ENCODE measurements at regions not wholly inside any gene's neighbourhood (a gene's known extent, or its start where the extent isn't known, plus 50 kb on each side); places are given as distances from the start of the nearest gene placed in this dataset.
"Not testable (repeated sequence)": the region's sequence is repeated elsewhere in the genome, so short reads cannot be mapped to it uniquely, and the experiment has no call there.

DNA sequence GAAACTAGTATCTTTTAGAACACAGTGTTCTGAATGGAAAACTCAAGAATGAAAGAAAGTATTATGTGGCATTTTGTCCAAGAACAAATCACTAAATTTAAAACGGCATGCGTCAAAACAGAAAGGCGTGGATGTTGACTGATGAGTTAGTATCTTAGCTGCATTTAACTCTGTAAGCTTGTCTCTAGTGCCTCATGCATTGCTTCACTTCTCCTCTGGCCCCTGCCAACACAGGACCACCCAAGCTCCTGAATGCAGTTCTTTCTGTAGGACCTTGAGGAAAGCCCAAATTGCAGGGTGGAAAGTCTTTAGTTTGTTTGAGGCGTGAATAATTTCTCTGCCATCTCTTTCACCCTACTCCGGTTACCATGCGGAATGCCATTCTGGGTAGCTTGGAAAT is 632.2 kb downstream of the COL12A1 start:
- DNase-seq (no peak), ATAC-seq (ENCODE audit: low FRiP score) (no peak)
- H3K4me1 ChIP-seq (ENCODE audit: control insufficient read depth in 1 of 2, insufficient read depth in 2 of 2, low read length in 2 of 2), result peaks cover 0 to 2% of the 10 kb centered on the region in 2 donors
- 75 to 76% methylated on average over 6 of the region's 6 CpGs for WGBS, 2 donors
- H3K36me3 ChIP-seq (ENCODE audit: control insufficient read depth in 1 of 2, insufficient read depth in 2 of 2, low read length in 1 of 2), result no peaks in the 10 kb centered on the region
- H3K27ac ChIP-seq (ENCODE audit: low read depth in 1 of 2, low read length in 2 of 2), result no peak overlapping the region
- H3K4me3 ChIP-seq (ENCODE audit: low read length in 2 of 2), result no peak overlapping the region
- no peaks in the 10 kb centered on the region for H3K27me3 ChIP-seq (ENCODE audit: control insufficient read depth in 1 of 2, insufficient read depth in 2 of 2, low read length in 1 of 2)
- no peaks in the 10 kb centered on the region for H3K9me3 ChIP-seq (ENCODE audit: control insufficient read depth, low read length)
- intact Hi-C loops (cut with DNase I), result no loop called here

DNA sequence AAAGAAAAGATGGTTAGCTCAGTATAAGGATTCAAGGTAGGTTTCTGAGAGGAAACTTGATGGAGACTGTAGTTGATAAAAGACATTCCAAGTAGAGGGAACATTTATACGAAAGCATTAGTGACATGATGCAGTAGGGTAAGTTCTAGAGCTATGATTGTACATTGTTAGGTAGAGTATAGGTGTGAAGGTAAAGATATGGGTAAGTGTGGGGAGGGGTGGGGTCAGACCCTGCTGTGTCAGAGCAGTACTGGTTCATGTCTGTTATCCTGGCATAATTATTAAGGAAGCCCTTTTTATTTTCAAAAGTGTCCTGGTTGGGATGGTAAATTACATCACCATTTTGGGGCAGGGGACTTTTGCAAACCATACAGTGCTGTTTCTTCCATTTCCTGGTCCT is 635.8 kb downstream of the COL12A1 start:
- no peak for ATAC-seq (ENCODE audit: low FRiP score)
- WGBS, 2 donors, result 75 to 81% methylated on average over 1 of the region's 1 CpG
- Histone ChIP-seq H3K36me3 (ENCODE audit: control insufficient read depth in 1 of 2, insufficient read depth in 2 of 2, low read length in 1 of 2) (no peaks in the 10 kb centered on the region), H3K27ac (ENCODE audit: low read depth in 1 of 2, low read length in 2 of 2) (no peak overlapping the region), H3K4me1 (ENCODE audit: control insufficient read depth in 1 of 2, insufficient read depth in 2 of 2, low read length in 2 of 2) (peaks cover 0 to 2% of the 10 kb centered on the region in 2 donors), H3K4me3 (ENCODE audit: low read length in 2 of 2) (no peak overlapping the region), H3K9me3 (ENCODE audit: control insufficient read depth, low read length) (no peaks in the 10 kb centered on the region), H3K27me3 (ENCODE audit: control insufficient read depth in 1 of 2, insufficient read depth in 2 of 2, low read length in 1 of 2) (no peaks in the 10 kb centered on the region)
- no peak for DNase-seq
- intact Hi-C loops (cut with DNase I), result no loop called here

DNA sequence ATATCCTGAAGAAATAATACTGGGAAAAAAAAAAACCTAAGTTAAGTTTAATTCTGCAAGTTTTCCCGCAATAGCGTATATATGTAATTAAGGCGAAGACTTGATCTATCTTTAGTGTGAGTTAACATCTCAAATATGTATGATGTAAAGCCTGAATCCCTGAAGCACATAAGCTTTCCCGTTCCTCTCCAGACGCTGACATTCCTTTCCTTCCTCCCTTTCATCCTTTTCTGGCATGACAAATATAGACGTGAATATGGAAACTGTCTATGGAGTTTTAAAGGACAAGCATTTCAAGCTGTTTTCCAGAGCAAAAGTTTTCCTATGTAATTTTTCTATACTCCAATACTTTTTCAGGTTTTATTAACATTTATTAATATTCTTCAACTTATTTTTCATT is 637.0 kb downstream of the COL12A1 start:
- H3K9me3 ChIP-seq (ENCODE audit: control insufficient read depth, low read length), result no peaks in the 10 kb centered on the region
- no peak for DNase-seq
- intact Hi-C loops (cut with DNase I), result no loop called here
- 16 to 22% methylated on average over 6 of the region's 6 CpGs for WGBS, 2 donors
- H3K27me3 ChIP-seq (ENCODE audit: control insufficient read depth in 1 of 2, insufficient read depth in 2 of 2, low read length in 1 of 2), result no peaks in the 10 kb centered on the region
- H3K4me3 ChIP-seq (ENCODE audit: low read length in 2 of 2), result no peak overlapping the region
- H3K4me1 ChIP-seq (ENCODE audit: control insufficient read depth in 1 of 2, insufficient read depth in 2 of 2, low read length in 2 of 2), result peaks cover 0 to 2% of the 10 kb centered on the region in 2 donors
- H3K36me3 ChIP-seq (ENCODE audit: control insufficient read depth in 1 of 2, insufficient read depth in 2 of 2, low read length in 1 of 2), result no peaks in the 10 kb centered on the region
- no peak for ATAC-seq (ENCODE audit: low FRiP score)
- H3K27ac ChIP-seq (ENCODE audit: low read depth in 1 of 2, low read length in 2 of 2), result no peak overlapping the region

DNA sequence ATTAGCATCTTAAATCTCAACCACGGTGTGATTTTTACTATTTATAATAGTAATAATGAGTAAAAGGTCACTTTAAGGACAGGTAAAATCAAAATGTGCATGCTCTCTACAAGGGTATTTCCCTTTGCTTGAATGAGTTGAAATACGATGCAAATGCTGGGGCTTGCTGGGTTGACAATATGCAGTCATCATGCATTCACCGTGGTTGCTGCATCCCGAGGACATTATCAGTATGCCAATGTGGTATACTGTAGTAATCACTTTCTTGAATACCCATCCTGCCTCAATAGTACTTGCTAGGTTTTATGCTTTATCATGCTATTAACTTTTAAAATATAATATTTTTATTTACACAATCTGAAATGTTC is 637.9 kb downstream of the COL12A1 start:
- H3K9me3 ChIP-seq (ENCODE audit: control insufficient read depth, low read length); H3K27ac ChIP-seq (ENCODE audit: low read depth in 1 of 2, low read length in 2 of 2); H3K36me3 ChIP-seq (ENCODE audit: control insufficient read depth in 1 of 2, insufficient read depth in 2 of 2, low read length in 1 of 2); intact Hi-C loops (cut with DNase I); ATAC-seq (ENCODE audit: low FRiP score); H3K4me1 ChIP-seq (ENCODE audit: control insufficient read depth in 1 of 2, insufficient read depth in 2 of 2, low read length in 2 of 2); DNase-seq; H3K27me3 ChIP-seq (ENCODE audit: control insufficient read depth in 1 of 2, insufficient read depth in 2 of 2, low read length in 1 of 2); H3K4me3 ChIP-seq (ENCODE audit: low read length in 2 of 2): not testable (repeated sequence)
- 89 to 94% methylated on average over 4 of the region's 4 CpGs for WGBS, 2 donors

DNA sequence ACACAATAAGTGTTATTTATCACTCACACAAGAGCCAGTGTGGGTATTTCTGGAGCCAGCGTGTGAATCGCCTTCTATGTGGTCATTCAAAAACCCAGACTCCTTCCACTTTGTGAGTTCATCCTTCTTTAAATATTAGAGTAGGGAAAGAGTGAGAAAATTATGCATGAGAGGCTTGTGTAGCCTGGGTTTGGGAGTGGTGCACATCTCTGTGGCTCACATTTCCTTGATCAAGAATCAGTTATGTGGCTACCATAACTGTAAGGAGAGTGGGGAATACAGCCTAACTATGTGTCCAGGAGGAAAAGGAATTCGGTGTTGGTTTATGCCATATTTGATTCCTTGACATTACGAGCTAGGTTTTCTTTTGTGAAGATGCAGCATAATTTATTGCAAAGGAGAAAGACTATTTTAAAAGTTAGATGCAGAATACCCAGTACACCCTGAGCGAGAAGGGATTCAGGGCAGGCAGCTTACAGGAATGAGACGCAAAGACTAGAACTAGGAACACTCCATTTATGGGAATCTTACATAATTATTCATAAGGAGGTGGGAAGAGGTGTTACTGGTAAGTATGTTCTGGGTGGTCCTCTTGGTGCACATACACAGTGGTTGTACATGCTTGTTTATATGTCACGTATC is 638.5 kb downstream of the COL12A1 start:
- Histone ChIP-seq H3K4me1 (ENCODE audit: control insufficient read depth in 1 of 2, insufficient read depth in 2 of 2, low read length in 2 of 2) (no peaks in the 10 kb centered on the region), H3K27me3 (ENCODE audit: control insufficient read depth in 1 of 2, insufficient read depth in 2 of 2, low read length in 1 of 2) (no peaks in the 10 kb centered on the region), H3K9me3 (ENCODE audit: control insufficient read depth, low read length) (no peaks in the 10 kb centered on the region), H3K27ac (ENCODE audit: low read depth in 1 of 2, low read length in 2 of 2) (no peak overlapping the region), H3K36me3 (ENCODE audit: control insufficient read depth in 1 of 2, insufficient read depth in 2 of 2, low read length in 1 of 2) (no peaks in the 10 kb centered on the region), H3K4me3 (ENCODE audit: low read length in 2 of 2) (no peak overlapping the region)
- DNase-seq (no peak), ATAC-seq (ENCODE audit: low FRiP score) (no peak)
- intact Hi-C loops (cut with DNase I), result no loop called here
- WGBS, 2 donors, result 96 to 98% methylated on average over 7 of the region's 7 CpGs

- Histone ChIP-seq H3K4me3 (ENCODE audit: low read length in 2 of 2) (no peak overlapping the region), H3K27me3 (ENCODE audit: control insufficient read depth in 1 of 2, insufficient read depth in 2 of 2, low read length in 1 of 2) (no peaks in the 10 kb centered on the region), H3K4me1 (ENCODE audit: control insufficient read depth in 1 of 2, insufficient read depth in 2 of 2, low read length in 2 of 2) (no peaks in the 10 kb centered on the region), H3K36me3 (ENCODE audit: control insufficient read depth in 1 of 2, insufficient read depth in 2 of 2, low read length in 1 of 2) (no peaks in the 10 kb centered on the region), H3K9me3 (ENCODE audit: control insufficient read depth, low read length) (no peaks in the 10 kb centered on the region), H3K27ac (ENCODE audit: low read depth in 1 of 2, low read length in 2 of 2) (no peak overlapping the region)
- no peak for ATAC-seq (ENCODE audit: low FRiP score)
- intact Hi-C loops (cut with DNase I), result no loop called here
- no peak for DNase-seq
Measured at GRCh38 chr6:74557236-74557635, 648.6 kb downstream of the COL12A1 start.

- no peak overlapping the region for H3K4me3 ChIP-seq (ENCODE audit: low read length in 2 of 2)
- no peak for DNase-seq
- 58 to 62% methylated on average over 2 of the region's 2 CpGs for WGBS, 2 donors
- H3K4me1 ChIP-seq (ENCODE audit: control insufficient read depth in 1 of 2, insufficient read depth in 2 of 2, low read length in 2 of 2), result no peaks in the 10 kb centered on the region
- H3K27me3 ChIP-seq (ENCODE audit: control insufficient read depth in 1 of 2, insufficient read depth in 2 of 2, low read length in 1 of 2), result no peaks in the 10 kb centered on the region
- intact Hi-C loops (cut with DNase I), result no loop called here
- ATAC-seq (ENCODE audit: low FRiP score), result no peak
- no peaks in the 10 kb centered on the region for H3K9me3 ChIP-seq (ENCODE audit: control insufficient read depth, low read length)
- no peaks in the 10 kb centered on the region for H3K36me3 ChIP-seq (ENCODE audit: control insufficient read depth in 1 of 2, insufficient read depth in 2 of 2, low read length in 1 of 2)
- H3K27ac ChIP-seq (ENCODE audit: low read depth in 1 of 2, low read length in 2 of 2), result no peak overlapping the region
Measured at GRCh38 chr6:74554041-74554440, 651.8 kb downstream of the COL12A1 start.

DNA sequence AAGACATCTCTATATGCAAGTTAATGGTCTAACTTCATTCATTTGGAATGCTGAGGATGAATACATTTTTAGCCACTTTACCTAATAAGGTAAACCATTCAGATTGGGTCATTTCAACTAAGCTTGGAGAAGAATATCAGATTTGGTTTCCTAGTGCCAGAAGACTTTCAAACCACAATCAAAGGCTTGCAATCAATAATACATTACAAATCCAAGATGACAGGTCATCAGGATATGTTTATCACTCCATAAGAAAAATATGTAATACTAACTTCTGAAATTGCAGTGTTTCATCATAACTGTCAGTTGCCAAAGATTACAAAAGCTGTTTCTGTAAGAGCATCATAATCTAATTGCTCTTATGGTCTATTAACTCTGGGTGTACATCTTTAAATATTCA is 654.0 kb downstream of the COL12A1 start:
- H3K4me3 ChIP-seq (ENCODE audit: low read length in 2 of 2), result no peak overlapping the region
- no peak for DNase-seq
- no peaks in the 10 kb centered on the region for H3K4me1 ChIP-seq (ENCODE audit: control insufficient read depth in 1 of 2, insufficient read depth in 2 of 2, low read length in 2 of 2)
- H3K9me3 ChIP-seq (ENCODE audit: control insufficient read depth, low read length), result no peaks in the 10 kb centered on the region
- no peak overlapping the region for H3K27ac ChIP-seq (ENCODE audit: low read depth in 1 of 2, low read length in 2 of 2)
- no peaks in the 10 kb centered on the region for H3K36me3 ChIP-seq (ENCODE audit: control insufficient read depth in 1 of 2, insufficient read depth in 2 of 2, low read length in 1 of 2)
- no peaks in the 10 kb centered on the region for H3K27me3 ChIP-seq (ENCODE audit: control insufficient read depth in 1 of 2, insufficient read depth in 2 of 2, low read length in 1 of 2)
- intact Hi-C loops (cut with DNase I), result no loop called here
- ATAC-seq (ENCODE audit: low FRiP score), result no peak

DNA sequence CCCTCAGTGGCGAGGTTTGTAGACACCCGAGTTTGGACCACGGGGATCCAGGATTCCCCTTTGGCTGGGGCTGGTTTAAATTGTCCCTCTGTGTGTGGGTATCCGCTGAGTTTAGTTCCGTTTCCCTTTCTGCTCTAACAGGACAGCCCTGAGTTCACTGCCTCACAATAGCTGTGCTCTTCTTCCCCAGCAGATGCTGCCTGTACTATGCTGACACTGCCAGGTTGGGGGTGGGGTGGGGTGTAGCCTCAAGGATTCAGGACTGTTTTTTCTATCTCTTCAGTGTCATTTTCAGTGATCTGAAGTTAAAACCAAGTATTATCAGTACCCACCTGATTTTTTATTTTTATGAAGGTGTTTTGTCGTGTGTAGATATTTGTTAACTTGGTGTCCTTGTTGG is 655.0 kb downstream of the COL12A1 start:
- no peak for DNase-seq
- no peaks in the 10 kb centered on the region for H3K27me3 ChIP-seq (ENCODE audit: control insufficient read depth in 1 of 2, insufficient read depth in 2 of 2, low read length in 1 of 2)
- H3K27ac ChIP-seq (ENCODE audit: low read depth in 1 of 2, low read length in 2 of 2), result no peak overlapping the region
- intact Hi-C loops (cut with DNase I), result no loop called here
- no peaks in the 10 kb centered on the region for H3K36me3 ChIP-seq (ENCODE audit: control insufficient read depth in 1 of 2, insufficient read depth in 2 of 2, low read length in 1 of 2)
- no peak overlapping the region for H3K4me3 ChIP-seq (ENCODE audit: low read length in 2 of 2)
- H3K9me3 ChIP-seq (ENCODE audit: control insufficient read depth, low read length), result no peaks in the 10 kb centered on the region
- no peaks in the 10 kb centered on the region for H3K4me1 ChIP-seq (ENCODE audit: control insufficient read depth in 1 of 2, insufficient read depth in 2 of 2, low read length in 2 of 2)
- no peak for ATAC-seq (ENCODE audit: low FRiP score)
- WGBS, 2 donors, result 94 to 99% methylated on average over 6 of the region's 6 CpGs

Measured in aorta (tissue), 5 donors.